HG03280 (cell line): ENCODE measurements at regions not wholly inside any gene's neighbourhood (a gene's known extent, or its start where the extent isn't known, plus 50 kb on each side); places are given as distances from the start of the nearest gene placed in this dataset.
"Not testable (repeated sequence)": the region's sequence is repeated elsewhere in the genome, so short reads cannot be mapped to it uniquely, and the experiment has no call there.

Source experiments
- ATAC-seq: cut with Tn5 transposase; IDR thresholded peaks from one replicate; pipeline ENCODE4 v1.9.1; 2021; ENCODE audit warnings: mild to moderate bottlenecking, moderate library complexity; ENCODE audit not compliant: unreplicated experiment

GRCh38 chr17:71636644-71637043 lies 484.2 kb upstream of the SOX9 start:
- ATAC-seq, result no peak

- ATAC-seq, result no peak
Measured at GRCh38 chr17:71638668-71639067, 482.2 kb upstream of the SOX9 start.

GRCh38 chr17:71639865-71640264 lies 481.0 kb upstream of the SOX9 start:
- ATAC-seq, result no peak

- not testable (repeated sequence) for ATAC-seq
Measured at GRCh38 chr17:71646890-71647289, 473.9 kb upstream of the SOX9 start.

- not testable (repeated sequence) for ATAC-seq
Measured at GRCh38 chr17:71648342-71648741, 472.5 kb upstream of the SOX9 start.

- no peak for ATAC-seq
Measured at GRCh38 chr17:71649941-71650350, 470.9 kb upstream of the SOX9 start.

GRCh38 chr17:71655542-71655941 lies 465.3 kb upstream of the SOX9 start:
- no peak for ATAC-seq

- ATAC-seq, result no peak
Measured at GRCh38 chr17:71656964-71657858, 463.6 kb upstream of the SOX9 start.

GRCh38 chr17:71658996-71659395 lies 461.8 kb upstream of the SOX9 start:
- ATAC-seq, result no peak

- ATAC-seq, result no peak
Measured at GRCh38 chr17:71664861-71665260, 456.0 kb upstream of the SOX9 start.

- ATAC-seq, result no peak
Measured at GRCh38 chr17:71666047-71666446, 454.8 kb upstream of the SOX9 start.

GRCh38 chr17:71667661-71668060 lies 453.2 kb upstream of the SOX9 start:
- ATAC-seq, result no peak

GRCh38 chr17:71668807-71669206 lies 452.0 kb upstream of the SOX9 start:
- no peak for ATAC-seq

- ATAC-seq, result no peak
Measured at GRCh38 chr17:71677439-71677838, 443.4 kb upstream of the SOX9 start.

GRCh38 chr17:71679832-71680231 lies 441.0 kb upstream of the SOX9 start:
- ATAC-seq, result no peak

GRCh38 chr17:71681427-71682173 lies 439.2 kb upstream of the SOX9 start:
- ATAC-seq, result no peak

GRCh38 chr17:71682174-71682494 lies 438.7 kb upstream of the SOX9 start:
- no peak for ATAC-seq

- ATAC-seq, result no peak
Measured at GRCh38 chr17:71689782-71690181, 431.0 kb upstream of the SOX9 start.

- no peak for ATAC-seq
Measured at GRCh38 chr17:71699907-71700306, 420.9 kb upstream of the SOX9 start.

- no peak for ATAC-seq
Measured at GRCh38 chr17:71703701-71704100, 417.1 kb upstream of the SOX9 start.

- no peak for ATAC-seq
Measured at GRCh38 chr17:71709271-71709890, 411.4 kb upstream of the SOX9 start.

GRCh38 chr17:71709946-71710345 lies 410.9 kb upstream of the SOX9 start:
- no peak for ATAC-seq
